Transverse colon (tissue), 3 donors: ENCODE measurements at regions not wholly inside any gene's neighbourhood (a gene's known extent, or its start where the extent isn't known, plus 50 kb on each side); places are given as distances from the start of the nearest gene placed in this dataset.

ENCODE experiments used
- POLR2A ChIP-seq: fragments of 450-650 bp; IDR thresholded peaks from one replicate; pipeline ENCODE4 v1.6.1; 2016; ENCODE audit warnings: antibody characterized with exemption, mild to moderate bottlenecking, moderate library complexity
- TF ChIP-seq, protein P1 (sequence below), 5 experiments: fragments of 200-600 bp in 3 of 5; fragments of 450-650 bp in 2 of 5; sonication (generic) in 3 of 5; IDR thresholded peaks; 1 replicate in 2 of 5; 2 replicates in 3 of 5; pipeline ENCODE4 v1.5.1; 2016 to 2017; ENCODE audit warnings: antibody characterized with exemption in 5 of 5, inconsistent platforms in 3 of 5, mild to moderate bottlenecking in 2 of 5, moderate library complexity in 1 of 5

DNA sequence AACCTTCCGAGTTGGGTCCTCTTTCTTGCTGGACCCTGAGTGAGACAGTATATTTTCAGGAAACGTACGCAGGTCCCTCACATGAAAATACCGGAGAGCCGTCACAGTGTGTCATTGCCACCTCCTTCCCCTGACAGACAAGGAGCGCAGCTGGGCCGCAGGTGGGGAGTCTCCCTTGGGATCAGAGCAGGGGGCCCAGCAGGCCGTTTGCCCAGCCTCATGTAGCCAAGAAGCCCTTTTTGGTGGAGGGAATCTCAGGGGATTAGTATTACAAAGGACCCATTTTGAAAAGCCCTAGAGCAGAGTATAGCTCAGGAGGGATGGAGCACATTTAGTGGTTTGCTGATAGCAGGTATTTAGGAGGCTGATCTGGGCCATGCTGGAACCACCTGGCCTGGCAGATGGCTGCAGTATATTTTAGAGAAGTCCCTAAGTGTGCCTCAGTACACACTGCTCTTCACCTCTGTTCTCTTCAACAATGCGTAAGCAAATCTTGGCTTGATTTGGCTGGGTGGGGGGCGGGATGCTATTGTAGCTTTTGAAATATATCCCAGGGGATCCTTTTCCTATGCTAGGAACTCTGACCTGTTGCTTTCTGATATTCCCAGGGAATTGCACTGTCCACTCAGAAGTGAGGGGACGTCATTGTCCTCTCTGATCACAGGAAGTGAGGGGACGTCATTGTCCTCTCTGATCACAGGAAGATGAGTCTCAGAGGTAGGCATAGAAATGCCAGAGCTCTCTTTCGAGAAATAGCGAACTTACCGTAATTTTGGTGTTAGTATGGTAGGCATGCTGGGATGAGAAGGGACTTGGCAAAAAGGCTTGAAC lies 171.9 kb downstream of the HRH4 start:
- TF ChIP-seq, protein P1, sequence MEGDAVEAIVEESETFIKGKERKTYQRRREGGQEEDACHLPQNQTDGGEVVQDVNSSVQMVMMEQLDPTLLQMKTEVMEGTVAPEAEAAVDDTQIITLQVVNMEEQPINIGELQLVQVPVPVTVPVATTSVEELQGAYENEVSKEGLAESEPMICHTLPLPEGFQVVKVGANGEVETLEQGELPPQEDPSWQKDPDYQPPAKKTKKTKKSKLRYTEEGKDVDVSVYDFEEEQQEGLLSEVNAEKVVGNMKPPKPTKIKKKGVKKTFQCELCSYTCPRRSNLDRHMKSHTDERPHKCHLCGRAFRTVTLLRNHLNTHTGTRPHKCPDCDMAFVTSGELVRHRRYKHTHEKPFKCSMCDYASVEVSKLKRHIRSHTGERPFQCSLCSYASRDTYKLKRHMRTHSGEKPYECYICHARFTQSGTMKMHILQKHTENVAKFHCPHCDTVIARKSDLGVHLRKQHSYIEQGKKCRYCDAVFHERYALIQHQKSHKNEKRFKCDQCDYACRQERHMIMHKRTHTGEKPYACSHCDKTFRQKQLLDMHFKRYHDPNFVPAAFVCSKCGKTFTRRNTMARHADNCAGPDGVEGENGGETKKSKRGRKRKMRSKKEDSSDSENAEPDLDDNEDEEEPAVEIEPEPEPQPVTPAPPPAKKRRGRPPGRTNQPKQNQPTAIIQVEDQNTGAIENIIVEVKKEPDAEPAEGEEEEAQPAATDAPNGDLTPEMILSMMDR (IDR thresholded peaks at IDR 0.05): no peak
- no peak for TF ChIP-seq POLR2A
